ENCODE measurements at regions not wholly inside any gene's neighbourhood (a gene's known extent, or its start where the extent isn't known, plus 50 kb on each side); places are given as distances from the start of the nearest gene placed in this dataset.

DNA sequence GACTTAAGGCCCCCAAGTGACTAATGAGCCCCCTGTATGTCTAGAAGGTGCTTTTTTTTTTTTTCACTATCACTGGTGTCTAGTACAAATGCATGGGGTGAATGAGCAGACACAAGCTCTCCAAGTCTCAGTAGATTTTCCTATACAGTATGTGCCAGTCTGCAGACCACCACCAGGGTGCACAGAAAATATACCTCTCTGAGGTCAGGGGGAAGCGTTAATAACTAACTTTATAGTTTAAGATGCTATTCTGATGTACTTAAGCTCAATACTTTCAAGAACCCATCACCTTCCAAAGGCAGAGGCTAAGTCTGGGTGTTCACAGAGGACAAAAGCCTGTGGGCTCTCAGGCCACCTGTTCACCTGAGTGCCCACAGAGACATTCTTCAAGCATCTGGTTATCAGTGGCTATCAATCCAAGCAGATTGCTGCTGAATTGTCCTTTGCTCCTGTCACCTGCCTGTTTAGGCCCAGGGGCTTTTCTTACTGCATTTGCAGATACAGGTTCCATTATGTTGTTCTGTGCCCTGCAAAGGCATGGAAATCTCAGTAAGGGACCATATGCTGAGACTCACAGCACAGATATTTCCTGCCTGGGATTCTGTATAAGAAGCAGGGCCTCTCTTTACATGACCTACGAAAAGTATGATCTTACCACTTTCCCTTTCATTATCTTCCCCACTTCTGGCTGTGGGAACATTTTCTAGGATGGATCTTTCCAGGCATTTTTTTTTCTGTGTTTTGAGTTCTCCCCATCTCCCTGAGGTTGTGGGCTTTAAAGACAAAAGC, 534.6 kb downstream of the TNS1 start:
- TF ChIP-seq, protein P1, sequence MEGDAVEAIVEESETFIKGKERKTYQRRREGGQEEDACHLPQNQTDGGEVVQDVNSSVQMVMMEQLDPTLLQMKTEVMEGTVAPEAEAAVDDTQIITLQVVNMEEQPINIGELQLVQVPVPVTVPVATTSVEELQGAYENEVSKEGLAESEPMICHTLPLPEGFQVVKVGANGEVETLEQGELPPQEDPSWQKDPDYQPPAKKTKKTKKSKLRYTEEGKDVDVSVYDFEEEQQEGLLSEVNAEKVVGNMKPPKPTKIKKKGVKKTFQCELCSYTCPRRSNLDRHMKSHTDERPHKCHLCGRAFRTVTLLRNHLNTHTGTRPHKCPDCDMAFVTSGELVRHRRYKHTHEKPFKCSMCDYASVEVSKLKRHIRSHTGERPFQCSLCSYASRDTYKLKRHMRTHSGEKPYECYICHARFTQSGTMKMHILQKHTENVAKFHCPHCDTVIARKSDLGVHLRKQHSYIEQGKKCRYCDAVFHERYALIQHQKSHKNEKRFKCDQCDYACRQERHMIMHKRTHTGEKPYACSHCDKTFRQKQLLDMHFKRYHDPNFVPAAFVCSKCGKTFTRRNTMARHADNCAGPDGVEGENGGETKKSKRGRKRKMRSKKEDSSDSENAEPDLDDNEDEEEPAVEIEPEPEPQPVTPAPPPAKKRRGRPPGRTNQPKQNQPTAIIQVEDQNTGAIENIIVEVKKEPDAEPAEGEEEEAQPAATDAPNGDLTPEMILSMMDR (IDR thresholded peaks at IDR 0.05), result no peak
- no peak for TF ChIP-seq POLR2A (IDR thresholded peaks at IDR 0.05)

All from body of pancreas (tissue), 4 donors.